ENCODE measurements at regions not wholly inside any gene's neighbourhood (a gene's known extent, or its start where the extent isn't known, plus 50 kb on each side); places are given as distances from the start of the nearest gene placed in this dataset.

DNA sequence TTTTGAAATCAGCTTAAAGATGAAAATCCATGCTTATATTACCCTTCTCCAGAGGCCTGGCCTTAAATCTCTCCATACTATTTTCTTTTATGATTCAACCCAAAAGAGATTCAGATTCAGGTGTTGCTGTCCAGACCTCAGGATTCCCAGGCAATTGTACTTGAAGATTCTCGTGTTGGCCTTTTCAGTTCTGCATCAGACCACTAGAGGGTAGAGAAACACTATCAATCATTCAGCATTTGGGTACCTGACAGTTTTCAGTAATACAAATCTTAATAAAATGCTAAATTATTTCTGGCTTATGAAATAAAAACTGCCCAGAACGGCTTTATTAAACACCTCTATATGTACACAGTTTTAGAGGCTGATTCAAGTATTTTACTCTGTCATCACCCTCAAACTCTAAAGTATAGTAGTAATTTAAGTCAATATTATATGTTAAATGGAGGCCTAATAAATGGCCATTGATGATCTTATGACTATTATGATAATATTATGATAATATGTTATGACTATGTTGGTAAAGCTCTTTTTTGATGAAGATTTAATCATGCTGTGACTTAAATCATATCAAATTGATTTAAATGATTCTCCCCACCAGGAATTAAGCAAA lies 301.1 kb downstream of the DUSP6 start:
- 2% methylated on average over 2 of the region's 2 CpGs for WGBS (ENCODE audit: low lambda C conversion rate)
- POLR2A ChIA-PET = no interaction called here
- H3K9me2 ChIP-seq = no peaks in the 10 kb centered on the region
- peak; percentile 61 for DNase-seq
- no peaks in the 10 kb centered on the region for H3K9me3 ChIP-seq
- H3K27ac ChIP-seq (ENCODE audit: low read depth in 2 of 2, low read length in 1 of 2) = peak overlapping the region in 1 of 2 experiments; percentile 0; a peak in 2 of 4 replicates
- H3K27me3 ChIP-seq (ENCODE audit: insufficient read depth) = no peaks in the 10 kb centered on the region
- no peaks in the 10 kb centered on the region for H3K36me3 ChIP-seq (replicated peaks in 1 of 2; ENCODE audit: control insufficient read depth in 1 of 2, insufficient read depth in 2 of 2, low read length in 1 of 2)
- no peaks in the 10 kb centered on the region for H4K20me1 ChIP-seq (ENCODE audit: insufficient read depth)
- no peaks in the 10 kb centered on the region for H3F3A ChIP-seq (replicated peaks; ENCODE audit: insufficient read depth)
- H3K4me1 ChIP-seq (ENCODE audit: control insufficient read depth in 1 of 2, insufficient read depth in 2 of 2, low read depth in 1 of 2, low read length in 1 of 2) = peaks cover 3 to 10% of the 10 kb centered on the region in 2 experiments; a peak in 3 of 4 replicates
- H3K9ac ChIP-seq = no peak overlapping the region
- H3K79me2 ChIP-seq (ENCODE audit: insufficient read depth) = no peaks in the 10 kb centered on the region
- no peak overlapping the region for H3K4me3 ChIP-seq (ENCODE audit: low read depth in 2 of 2, low read length in 1 of 2)
- TF ChIP-seq REST (IDR thresholded peaks at IDR 0.05; ENCODE audit: low read depth, low read length) (0 out of 2 replicates have a peak, but pooled peaks have one; percentile 36), MXI1 (IDR thresholded peaks at IDR 0.05; ENCODE audit: low read depth, low read length) (0 out of 2 replicates have a peak, but pooled peaks have one; percentile 19), CTCF (IDR thresholded peaks at IDR 0.05) (peak; percentile 93), RAD21 (IDR thresholded peaks at IDR 0.05; ENCODE audit: low read length) (peak; percentile 99), PBX3 (IDR thresholded peaks at IDR 0.05) (0 out of 2 replicates have a peak, but pooled peaks have one; percentile 9), EP300 (IDR thresholded peaks at IDR 0.05; ENCODE audit: borderline replicate concordance in 1 of 2, low read depth in 1 of 2, low read length in 1 of 2) (0 out of 4 replicates have a peak, but pooled peaks of 1 of the 2 experiments have one; percentile 35), RFX5 (IDR thresholded peaks at IDR 0.05; ENCODE audit: low read length) (peak; percentile 40; the same call in 1 of the 2 replicates), RXRA (IDR thresholded peaks at IDR 0.05; ENCODE audit: borderline replicate concordance, low read depth) (no peak), SMC3 (IDR thresholded peaks at IDR 0.05; ENCODE audit: low read depth, low read length) (peak; percentile 96), TEAD4 (IDR thresholded peaks at IDR 0.05; ENCODE audit: borderline replicate concordance, insufficient read depth) (no peak)
- CTCF ChIA-PET = interaction anchor here (0.6 to 3.9 kb wide), 31 partner anchors 11 to 477 kb away, joined by 3 to 64 read pairs (median 4); partner anchors contain the start of genes DUSP6 and GALNT4
- no peak overlapping the region for H2AFZ ChIP-seq (ENCODE audit: low read depth)
- H3K4me2 ChIP-seq = no peak overlapping the region
